GM23338 (cell line): ENCODE measurements at regions not wholly inside any gene's neighbourhood (a gene's known extent, or its start where the extent isn't known, plus 50 kb on each side); places are given as distances from the start of the nearest gene placed in this dataset.

Experiments used
- ATAC-seq: fragments of 200-7000 bp; cut with Tn5 transposase; 3 replicates; pipeline ENCODE4 v1.9.1; 2020
- DNase-seq: peaks from one replicate; pipeline ENCODE4 v3.0.0-alpha.2; 2015; ENCODE audit warnings: low spot score
- H2AFZ ChIP-seq: fragments of 200-600 bp; sonication (generic); 2 replicates; pipeline ENCODE4 v1.8.0; 2016; ENCODE audit warnings: antibody characterized with exemption, mild to moderate bottlenecking, moderate library complexity
- H3F3A ChIP-seq: fragments of 200-600 bp; sonication (generic); replicated peaks from 2 replicates; pipeline ENCODE4 v1.8.0; 2017; ENCODE audit warnings: antibody characterized with exemption, mixed run types, low read depth
- H3K27ac ChIP-seq: fragments of 200-600 bp; sonication (generic); 2 replicates; pipeline ENCODE4 v1.6.1; 2016; ENCODE audit warnings: low read depth
- H3K27me3 ChIP-seq: fragments of 200-600 bp; sonication (generic); 2 replicates; pipeline ENCODE4 v1.8.0; 2016; ENCODE audit warnings: mild to moderate bottlenecking, mixed run types, moderate library complexity; ENCODE audit not compliant: insufficient read depth
- H3K36me3 ChIP-seq: fragments of 200-600 bp; sonication (generic); 2 replicates; pipeline ENCODE4 v1.8.0; 2016; ENCODE audit warnings: mild to moderate bottlenecking; ENCODE audit not compliant: insufficient read depth
- H3K4me1 ChIP-seq: fragments of 200-600 bp; sonication (generic); 2 replicates; pipeline ENCODE4 v1.8.0; 2016; ENCODE audit warnings: mild to moderate bottlenecking, moderate library complexity; ENCODE audit not compliant: insufficient read depth
- H3K4me2 ChIP-seq: fragments of 200-600 bp; sonication (generic); 2 replicates; pipeline ENCODE4 v1.7.1; 2017; ENCODE audit warnings: mixed run types
- H3K4me3 ChIP-seq: fragments of 200-600 bp; sonication (generic); 2 replicates; pipeline ENCODE4 v1.6.1; 2016; ENCODE audit warnings: mixed run types
- H3K79me2 ChIP-seq: fragments of 200-600 bp; sonication (generic); replicated peaks from 2 replicates; pipeline ENCODE4 v1.8.0; 2017; ENCODE audit warnings: mild to moderate bottlenecking; ENCODE audit not compliant: insufficient read depth
- H3K9me2 ChIP-seq: fragments of 200-600 bp; sonication (generic); 2 replicates; pipeline ENCODE4 v1.8.0; 2017; ENCODE audit not compliant: insufficient read depth
- H4K20me1 ChIP-seq: fragments of 200-600 bp; sonication (generic); replicated peaks from 2 replicates; pipeline ENCODE4 v1.8.0; 2017; ENCODE audit warnings: mild to moderate bottlenecking; ENCODE audit not compliant: insufficient read depth
- H3K27ac Mint-ChIP-seq: 2 replicates; pipeline ENCODE4 v1.8.0; 2020; ENCODE audit warnings: inconsistent platforms, mild to moderate bottlenecking, moderate library complexity, mixed read lengths
- H3K27me3 Mint-ChIP-seq: 3 replicates; pipeline ENCODE4 v1.8.0; 2022; ENCODE audit warnings: low read depth, mild to moderate bottlenecking, moderate library complexity, mixed read lengths, inconsistent platforms; ENCODE audit not compliant: insufficient read depth, poor library complexity
- H3K36me3 Mint-ChIP-seq: 3 replicates; pipeline ENCODE4 v1.8.0; 2021; ENCODE audit warnings: low read depth, mild to moderate bottlenecking, inconsistent platforms, moderate library complexity, mixed read lengths
- H3K4me1 Mint-ChIP-seq: 3 replicates; pipeline ENCODE4 v1.8.0; 2020; ENCODE audit warnings: mild to moderate bottlenecking, inconsistent platforms, mixed read lengths
- H3K4me3 Mint-ChIP-seq: 3 replicates; pipeline ENCODE4 v1.8.0; 2021; ENCODE audit warnings: moderate library complexity, mild to moderate bottlenecking, inconsistent platforms, mixed read lengths
- H3K9me3 Mint-ChIP-seq: 3 replicates; pipeline ENCODE4 v1.8.0; 2020; ENCODE audit warnings: moderate library complexity, mild to moderate bottlenecking, inconsistent platforms, mixed read lengths
- CREB1 ChIP-seq: fragments of 250-450 bp; sonication (Bioruptor Pico); IDR thresholded peaks from 2 replicates; pipeline ENCODE4 v1.5.0; 2020; ENCODE audit warnings: low read depth, mild to moderate bottlenecking, moderate library complexity
- EZH2 ChIP-seq: fragments of 200-600 bp; sonication (generic); IDR thresholded peaks from one replicate; pipeline ENCODE4 v1.8.0; 2017; ENCODE audit warnings: antibody characterized with exemption, mild to moderate bottlenecking, low read depth; ENCODE audit not compliant: unreplicated experiment
- EZH2phosphoT487 ChIP-seq: fragments of 200-600 bp; sonication (generic); IDR thresholded peaks from one replicate; pipeline ENCODE4 v1.8.1; 2018; ENCODE audit warnings: antibody characterized with exemption; ENCODE audit not compliant: unreplicated experiment
- JUNB ChIP-seq: IDR thresholded peaks from one replicate; pipeline ENCODE4 v1.6.1; 2016; ENCODE audit warnings: antibody characterized with exemption; ENCODE audit not compliant: unreplicated experiment
- NANOG ChIP-seq: IDR thresholded peaks from 2 replicates; pipeline ENCODE4 v1.6.1; 2016; ENCODE audit warnings: antibody characterized with exemption, borderline replicate concordance
- STAT1 ChIP-seq: IDR thresholded peaks from one replicate; pipeline ENCODE4 v1.6.1; 2016; ENCODE audit warnings: antibody characterized with exemption; ENCODE audit not compliant: unreplicated experiment
- ZNF114 ChIP-seq: fragments of 250-450 bp; sonication (Bioruptor Pico); IDR thresholded peaks from 2 replicates; pipeline ENCODE4 v1.5.0; 2020; ENCODE audit warnings: mild to moderate bottlenecking, moderate library complexity
- ZNF331 ChIP-seq: fragments of 250-450 bp; sonication (Bioruptor Pico); IDR thresholded peaks from 2 replicates; pipeline ENCODE4 v1.5.0; 2020; ENCODE audit warnings: low read depth, mild to moderate bottlenecking, moderate library complexity
- TF ChIP-seq, protein P1 (sequence below): fragments of 250-450 bp; sonication (Bioruptor Pico); IDR thresholded peaks from 2 replicates; pipeline ENCODE4 v1.5.0; 2020; ENCODE audit warnings: mild to moderate bottlenecking, moderate library complexity
- TF ChIP-seq, protein P2 (sequence below): IDR thresholded peaks from 2 replicates; pipeline ENCODE4 v1.6.1; 2016; ENCODE audit warnings: antibody characterized with exemption
- TF ChIP-seq, protein P3 (sequence below): IDR thresholded peaks from one replicate; pipeline ENCODE4 v1.6.1; 2018; ENCODE audit warnings: antibody characterized with exemption; ENCODE audit not compliant: unreplicated experiment

DNA sequence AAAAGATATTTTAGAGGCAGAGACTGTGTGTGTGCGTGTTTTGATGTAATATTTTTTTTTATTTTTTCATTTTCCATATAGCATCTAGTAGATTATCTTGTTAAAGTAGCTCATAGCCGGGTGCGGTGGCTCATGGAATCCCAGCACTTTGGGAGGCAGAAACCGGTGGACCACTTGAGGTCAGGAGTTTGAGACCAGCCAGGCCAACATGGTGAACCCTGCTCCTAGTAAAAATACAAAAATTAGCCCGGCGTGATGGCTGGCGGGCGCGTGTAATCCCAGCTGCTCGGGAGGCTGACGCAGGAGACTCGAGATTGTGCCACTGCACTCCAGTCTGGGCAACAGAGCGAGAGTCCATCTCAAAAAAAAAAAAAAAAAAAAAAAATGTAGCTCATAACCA lies 1481.2 kb upstream of the CADM2 start (continued):
- TF ChIP-seq, protein P1, sequence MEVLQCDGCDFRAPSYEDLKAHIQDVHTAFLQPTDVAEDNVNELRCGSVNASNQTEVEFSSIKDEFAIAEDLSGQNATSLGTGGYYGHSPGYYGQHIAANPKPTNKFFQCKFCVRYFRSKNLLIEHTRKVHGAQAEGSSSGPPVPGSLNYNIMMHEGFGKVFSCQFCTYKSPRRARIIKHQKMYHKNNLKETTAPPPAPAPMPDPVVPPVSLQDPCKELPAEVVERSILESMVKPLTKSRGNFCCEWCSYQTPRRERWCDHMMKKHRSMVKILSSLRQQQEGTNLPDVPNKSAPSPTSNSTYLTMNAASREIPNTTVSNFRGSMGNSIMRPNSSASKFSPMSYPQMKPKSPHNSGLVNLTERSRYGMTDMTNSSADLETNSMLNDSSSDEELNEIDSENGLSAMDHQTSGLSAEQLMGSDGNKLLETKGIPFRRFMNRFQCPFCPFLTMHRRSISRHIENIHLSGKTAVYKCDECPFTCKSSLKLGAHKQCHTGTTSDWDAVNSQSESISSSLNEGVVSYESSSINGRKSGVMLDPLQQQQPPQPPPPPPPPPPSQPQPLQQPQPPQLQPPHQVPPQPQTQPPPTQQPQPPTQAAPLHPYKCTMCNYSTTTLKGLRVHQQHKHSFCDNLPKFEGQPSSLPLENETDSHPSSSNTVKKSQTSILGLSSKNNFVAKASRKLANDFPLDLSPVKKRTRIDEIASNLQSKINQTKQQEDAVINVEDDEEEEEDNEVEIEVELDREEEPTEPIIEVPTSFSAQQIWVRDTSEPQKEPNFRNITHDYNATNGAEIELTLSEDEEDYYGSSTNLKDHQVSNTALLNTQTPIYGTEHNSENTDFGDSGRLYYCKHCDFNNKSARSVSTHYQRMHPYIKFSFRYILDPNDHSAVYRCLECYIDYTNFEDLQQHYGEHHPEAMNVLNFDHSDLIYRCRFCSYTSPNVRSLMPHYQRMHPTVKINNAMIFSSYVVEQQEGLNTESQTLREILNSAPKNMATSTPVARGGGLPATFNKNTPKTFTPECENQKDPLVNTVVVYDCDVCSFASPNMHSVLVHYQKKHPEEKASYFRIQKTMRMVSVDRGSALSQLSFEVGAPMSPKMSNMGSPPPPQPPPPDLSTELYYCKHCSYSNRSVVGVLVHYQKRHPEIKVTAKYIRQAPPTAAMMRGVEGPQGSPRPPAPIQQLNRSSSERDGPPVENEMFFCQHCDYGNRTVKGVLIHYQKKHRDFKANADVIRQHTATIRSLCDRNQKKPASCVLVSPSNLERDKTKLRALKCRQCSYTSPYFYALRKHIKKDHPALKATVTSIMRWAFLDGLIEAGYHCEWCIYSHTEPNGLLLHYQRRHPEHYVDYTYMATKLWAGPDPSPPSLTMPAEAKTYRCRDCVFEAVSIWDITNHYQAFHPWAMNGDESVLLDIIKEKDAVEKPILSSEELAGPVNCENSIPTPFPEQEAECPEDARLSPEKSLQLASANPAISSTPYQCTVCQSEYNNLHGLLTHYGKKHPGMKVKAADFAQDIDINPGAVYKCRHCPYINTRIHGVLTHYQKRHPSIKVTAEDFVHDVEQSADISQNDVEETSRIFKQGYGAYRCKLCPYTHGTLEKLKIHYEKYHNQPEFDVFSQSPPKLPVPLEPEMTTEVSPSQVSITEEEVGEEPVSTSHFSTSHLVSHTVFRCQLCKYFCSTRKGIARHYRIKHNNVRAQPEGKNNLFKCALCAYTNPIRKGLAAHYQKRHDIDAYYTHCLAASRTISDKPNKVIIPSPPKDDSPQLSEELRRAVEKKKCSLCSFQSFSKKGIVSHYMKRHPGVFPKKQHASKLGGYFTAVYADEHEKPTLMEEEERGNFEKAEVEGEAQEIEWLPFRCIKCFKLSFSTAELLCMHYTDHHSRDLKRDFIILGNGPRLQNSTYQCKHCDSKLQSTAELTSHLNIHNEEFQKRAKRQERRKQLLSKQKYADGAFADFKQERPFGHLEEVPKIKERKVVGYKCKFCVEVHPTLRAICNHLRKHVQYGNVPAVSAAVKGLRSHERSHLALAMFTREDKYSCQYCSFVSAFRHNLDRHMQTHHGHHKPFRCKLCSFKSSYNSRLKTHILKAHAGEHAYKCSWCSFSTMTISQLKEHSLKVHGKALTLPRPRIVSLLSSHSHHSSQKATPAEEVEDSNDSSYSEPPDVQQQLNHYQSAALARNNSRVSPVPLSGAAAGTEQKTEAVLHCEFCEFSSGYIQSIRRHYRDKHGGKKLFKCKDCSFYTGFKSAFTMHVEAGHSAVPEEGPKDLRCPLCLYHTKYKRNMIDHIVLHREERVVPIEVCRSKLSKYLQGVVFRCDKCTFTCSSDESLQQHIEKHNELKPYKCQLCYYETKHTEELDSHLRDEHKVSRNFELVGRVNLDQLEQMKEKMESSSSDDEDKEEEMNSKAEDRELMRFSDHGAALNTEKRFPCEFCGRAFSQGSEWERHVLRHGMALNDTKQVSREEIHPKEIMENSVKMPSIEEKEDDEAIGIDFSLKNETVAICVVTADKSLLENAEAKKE (CRISPR knock-in tag), result no peak
- no peak for TF ChIP-seq STAT1
- TF ChIP-seq ZNF114 (CRISPR knock-in tag), result no peak
- no peak for TF ChIP-seq ZNF331
- TF ChIP-seq, protein P2, sequence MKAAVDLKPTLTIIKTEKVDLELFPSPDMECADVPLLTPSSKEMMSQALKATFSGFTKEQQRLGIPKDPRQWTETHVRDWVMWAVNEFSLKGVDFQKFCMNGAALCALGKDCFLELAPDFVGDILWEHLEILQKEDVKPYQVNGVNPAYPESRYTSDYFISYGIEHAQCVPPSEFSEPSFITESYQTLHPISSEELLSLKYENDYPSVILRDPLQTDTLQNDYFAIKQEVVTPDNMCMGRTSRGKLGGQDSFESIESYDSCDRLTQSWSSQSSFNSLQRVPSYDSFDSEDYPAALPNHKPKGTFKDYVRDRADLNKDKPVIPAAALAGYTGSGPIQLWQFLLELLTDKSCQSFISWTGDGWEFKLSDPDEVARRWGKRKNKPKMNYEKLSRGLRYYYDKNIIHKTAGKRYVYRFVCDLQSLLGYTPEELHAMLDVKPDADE, result no peak
- no peak for TF ChIP-seq JUNB

DNA sequence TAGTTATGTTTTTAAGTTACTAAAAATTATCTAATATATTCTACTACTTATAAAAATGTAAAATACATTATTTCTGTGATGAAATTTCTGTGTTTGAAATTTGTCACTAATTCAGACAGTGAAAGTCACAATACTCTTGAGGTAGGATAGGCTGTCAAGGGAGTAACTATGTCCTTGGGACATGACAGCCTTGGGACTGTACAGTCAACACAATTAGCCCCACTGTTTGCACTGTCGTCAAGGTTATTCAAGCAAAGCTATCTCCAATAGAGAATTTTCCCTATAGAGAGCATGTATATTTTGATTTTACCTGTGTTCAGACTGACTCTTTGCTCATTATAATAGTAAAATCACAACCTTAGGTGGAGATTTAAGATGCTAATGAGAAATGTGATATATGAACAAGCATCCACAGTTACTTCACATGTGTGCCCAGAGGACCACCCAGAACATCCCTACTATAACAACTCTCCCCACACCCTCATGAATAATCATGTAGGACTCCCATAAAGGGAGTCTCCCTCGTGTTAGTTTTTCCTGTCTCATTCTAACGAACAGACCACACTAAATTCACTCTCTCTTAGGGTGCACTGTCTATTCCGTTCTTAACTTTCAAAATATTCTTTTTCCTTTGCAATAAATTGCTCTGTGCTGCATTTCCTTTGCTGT lies 1476.3 kb upstream of the CADM2 start:
- Histone ChIP-seq H3K36me3 (no peaks in the 10 kb centered on the region), H3K4me3 (no peak overlapping the region), H3F3A (no peaks in the 10 kb centered on the region), H3K79me2 (no peaks in the 10 kb centered on the region), H2AFZ (peak overlapping the region; percentile 15; the same call in 1 of the 2 replicates), H4K20me1 (no peaks in the 10 kb centered on the region), H3K4me1 (no peaks in the 10 kb centered on the region), H3K27ac (no peak overlapping the region), H3K4me2 (no peak overlapping the region), H3K9me2 (no peaks in the 10 kb centered on the region), H3K27me3 (no peaks in the 10 kb centered on the region)
- no peaks in the 10 kb centered on the region for H3K9me3 Mint-ChIP-seq
- no peak overlapping the region for H3K4me3 Mint-ChIP-seq
- peaks cover 4% of the 10 kb centered on the region for H3K27me3 Mint-ChIP-seq
- H3K27ac Mint-ChIP-seq, result no peak overlapping the region
- H3K4me1 Mint-ChIP-seq, result peaks cover 3% of the 10 kb centered on the region; the same call in 1 of the 3 replicates
- DNase-seq (no peak), ATAC-seq (no peak)
- H3K36me3 Mint-ChIP-seq, result no peaks in the 10 kb centered on the region
- TF ChIP-seq, protein P2, result no peak
- TF ChIP-seq, protein P3, sequence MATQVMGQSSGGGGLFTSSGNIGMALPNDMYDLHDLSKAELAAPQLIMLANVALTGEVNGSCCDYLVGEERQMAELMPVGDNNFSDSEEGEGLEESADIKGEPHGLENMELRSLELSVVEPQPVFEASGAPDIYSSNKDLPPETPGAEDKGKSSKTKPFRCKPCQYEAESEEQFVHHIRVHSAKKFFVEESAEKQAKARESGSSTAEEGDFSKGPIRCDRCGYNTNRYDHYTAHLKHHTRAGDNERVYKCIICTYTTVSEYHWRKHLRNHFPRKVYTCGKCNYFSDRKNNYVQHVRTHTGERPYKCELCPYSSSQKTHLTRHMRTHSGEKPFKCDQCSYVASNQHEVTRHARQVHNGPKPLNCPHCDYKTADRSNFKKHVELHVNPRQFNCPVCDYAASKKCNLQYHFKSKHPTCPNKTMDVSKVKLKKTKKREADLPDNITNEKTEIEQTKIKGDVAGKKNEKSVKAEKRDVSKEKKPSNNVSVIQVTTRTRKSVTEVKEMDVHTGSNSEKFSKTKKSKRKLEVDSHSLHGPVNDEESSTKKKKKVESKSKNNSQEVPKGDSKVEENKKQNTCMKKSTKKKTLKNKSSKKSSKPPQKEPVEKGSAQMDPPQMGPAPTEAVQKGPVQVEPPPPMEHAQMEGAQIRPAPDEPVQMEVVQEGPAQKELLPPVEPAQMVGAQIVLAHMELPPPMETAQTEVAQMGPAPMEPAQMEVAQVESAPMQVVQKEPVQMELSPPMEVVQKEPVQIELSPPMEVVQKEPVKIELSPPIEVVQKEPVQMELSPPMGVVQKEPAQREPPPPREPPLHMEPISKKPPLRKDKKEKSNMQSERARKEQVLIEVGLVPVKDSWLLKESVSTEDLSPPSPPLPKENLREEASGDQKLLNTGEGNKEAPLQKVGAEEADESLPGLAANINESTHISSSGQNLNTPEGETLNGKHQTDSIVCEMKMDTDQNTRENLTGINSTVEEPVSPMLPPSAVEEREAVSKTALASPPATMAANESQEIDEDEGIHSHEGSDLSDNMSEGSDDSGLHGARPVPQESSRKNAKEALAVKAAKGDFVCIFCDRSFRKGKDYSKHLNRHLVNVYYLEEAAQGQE, result no peak
- no peak for TF ChIP-seq STAT1
- TF ChIP-seq EZH2phosphoT487, result no peak
- no peak for TF ChIP-seq NANOG
- TF ChIP-seq ZNF114 (CRISPR knock-in tag), result no peak
- TF ChIP-seq CREB1 (CRISPR knock-in tag), result no peak
- TF ChIP-seq EZH2, result no peak
